ENCODE measurements at regions not wholly inside any gene's neighbourhood (a gene's known extent, or its start where the extent isn't known, plus 50 kb on each side); places are given as distances from the start of the nearest gene placed in this dataset.

GRCh38 chr5:74226716-74227485 lies 413.6 kb downstream of the ENC1 start:
- no peak overlapping the region for H3K4ac ChIP-seq (replicated peaks; ENCODE audit: insufficient read length, low read depth, low read length)
- no peak overlapping the region for H3K4me2 ChIP-seq (ENCODE audit: insufficient read depth in 1 of 2, low read depth in 2 of 2, low read length in 2 of 2)
- peaks cover 16 to 18% of the 10 kb centered on the region in 2 experiments; a peak in 3 of 4 replicates for H3K9me3 ChIP-seq (ENCODE audit: insufficient read depth in 2 of 2, low read depth in 1 of 2, low read length in 1 of 2)
- H3K23me2 ChIP-seq (ENCODE audit: low read depth, low read length): peaks cover 4% of the 10 kb centered on the region; the same call in 1 of the 2 replicates
- H2AFZ ChIP-seq (ENCODE audit: low read length): no peak overlapping the region
- H3K79me1 ChIP-seq (ENCODE audit: low read depth, low read length): no peaks in the 10 kb centered on the region
- no peak overlapping the region for H3K56ac ChIP-seq (replicated peaks; ENCODE audit: insufficient read length, low read depth, low read length)
- no peaks in the 10 kb centered on the region for H3K79me2 ChIP-seq (ENCODE audit: control insufficient read depth in 1 of 2, insufficient read depth in 2 of 2, low read length in 2 of 2)
- WGBS, 2 experiments (ENCODE audit: extremely low coverage in 1 of 2, insufficient coverage in 1 of 2, insufficient read length in 1 of 2, insufficient replicate concordance in 2 of 2, low coverage in 1 of 2, low lambda C conversion rate in 2 of 2, missing lambda C conversion rate in 1 of 2): 77% methylated on average over 4 of the region's 4 CpGs; no CpG with 5 or more reads in 1 of the 2 experiments
- H3K4me3 ChIP-seq (ENCODE audit: extremely low read depth in 1 of 4, insufficient read depth in 2 of 4, low read depth in 3 of 4, low read length in 4 of 4): no peak overlapping the region
- no peak overlapping the region for H2BK5ac ChIP-seq (ENCODE audit: low read depth, low read length)
- no peak overlapping the region for H3K14ac ChIP-seq (ENCODE audit: insufficient read length)
- no peak overlapping the region for H2BK12ac ChIP-seq (ENCODE audit: low read depth, low read length)
- no peaks in the 10 kb centered on the region for H3K36me3 ChIP-seq (ENCODE audit: control insufficient read depth in 2 of 4, insufficient read depth in 4 of 4, low read length in 3 of 4)
- H4K20me1 ChIP-seq (replicated peaks in 1 of 2; ENCODE audit: control insufficient read depth in 1 of 2, insufficient read depth in 2 of 2, low read length in 2 of 2): no peaks in the 10 kb centered on the region
- ChIA-PET POLR2A (ENCODE audit: partially characterized antibody) (no interaction called here), CTCF (ENCODE audit: partially characterized antibody) (interaction anchor here (0.6 to 1.2 kb wide), 4 partner anchors 14 to 422 kb away, joined by 3 to 6 read pairs (median 4); no protein-coding TSS in a partner anchor)
- no peak overlapping the region for H4K8ac ChIP-seq (ENCODE audit: extremely low read depth, insufficient read depth, low read length)
- no peak overlapping the region for H2BK120ac ChIP-seq (replicated peaks; ENCODE audit: low read depth, low read length)
- no peak overlapping the region for H2BK20ac ChIP-seq (ENCODE audit: low read length)
- no peak overlapping the region for H3K9ac ChIP-seq (replicated peaks in 1 of 4; ENCODE audit: extremely low read depth in 1 of 4, low read depth in 3 of 4, low read length in 3 of 4)
- no peak overlapping the region for H3K23ac ChIP-seq (ENCODE audit: insufficient read length)
- no peak for FAIRE-seq
- no peak overlapping the region for H2BK15ac ChIP-seq (ENCODE audit: low read length)
- no peaks in the 10 kb centered on the region for H3K27me3 ChIP-seq (replicated peaks in 1 of 4; ENCODE audit: control insufficient read depth in 3 of 4, extremely low read depth in 1 of 4, insufficient read depth in 3 of 4, low read length in 3 of 4)
- H3K4me1 ChIP-seq (replicated peaks in 1 of 4; ENCODE audit: control insufficient read depth in 3 of 4, insufficient read depth in 4 of 4, low read length in 3 of 4): no peaks in the 10 kb centered on the region
- no peak overlapping the region for H4K91ac ChIP-seq (replicated peaks; ENCODE audit: insufficient read length, low read length)
- H3K18ac ChIP-seq (ENCODE audit: extremely low read depth, low read length): no peak overlapping the region
- DNase-seq (ENCODE audit: low read depth in 1 of 2, low spot score in 2 of 2): no peak
- H3K27ac ChIP-seq (ENCODE audit: low read depth, low read length): no peak overlapping the region
- no peak overlapping the region for H2AK5ac ChIP-seq (ENCODE audit: low read depth, low read length)
- no peak overlapping the region for H4K5ac ChIP-seq (ENCODE audit: insufficient read length, low read depth, low read length)
- TF ChIP-seq KDM4A (IDR thresholded peaks at IDR 0.05; ENCODE audit: low read depth, low read length, severe bottlenecking) (no peak), SP2 (IDR thresholded peaks at IDR 0.05; ENCODE audit: low read length) (no peak), ATF2 (IDR thresholded peaks at IDR 0.05; ENCODE audit: low read length) (no peak), MAX (IDR thresholded peaks at IDR 0.05) (no peak), BACH1 (IDR thresholded peaks at IDR 0.05; ENCODE audit: low read length) (no peak), RBBP5 (IDR thresholded peaks at IDR 0.05; ENCODE audit: borderline replicate concordance, low read depth, low read length) (no peak), CEBPB (IDR thresholded peaks at IDR 0.05; ENCODE audit: low read depth, low read length) (no peak), KDM5A (IDR thresholded peaks at IDR 0.05; ENCODE audit: low read length) (no peak), EZH2 (IDR thresholded peaks at IDR 0.05; ENCODE audit: low read depth, low read length, severe bottlenecking) (no peak), CHD2 (IDR thresholded peaks at IDR 0.05; ENCODE audit: low read length) (no peak), TAF1 (IDR thresholded peaks at IDR 0.05; ENCODE audit: low read depth, low read length) (no peak), PHF8 (conservative IDR thresholded peaks at IDR 0.05; ENCODE audit: low read depth, low read length) (no peak)
